ENCODE measurements at regions not wholly inside any gene's neighbourhood (a gene's known extent, or its start where the extent isn't known, plus 50 kb on each side); places are given as distances from the start of the nearest gene placed in this dataset.
A peak's percentile ranks its signal among the peaks of the same experiment; 100 is the strongest.
"Not testable (repeated sequence)": the region's sequence is repeated elsewhere in the genome, so short reads cannot be mapped to it uniquely, and the experiment has no call there.

- peak; percentile 89 for DNase-seq
These were observed 53.6 kb downstream of the ARF6 start for GRCh38 chr14:49946320-49947141.

- no peak for DNase-seq
These were observed 54.6 kb downstream of the ARF6 start for GRCh38 chr14:49947506-49947905.

GRCh38 chr14:49950275-49951228, 57.7 kb downstream of the ARF6 start:
- DNase-seq = no peak

- DNase-seq = no peak
These were observed 58.3 kb downstream of the ARF6 start for GRCh38 chr14:49951229-49951607.

- no peak for DNase-seq
These were observed 58.9 kb downstream of the ARF6 start for GRCh38 chr14:49951691-49952345.

- DNase-seq = no peak
These were observed 60.3 kb downstream of the ARF6 start for GRCh38 chr14:49953196-49953595.

- no peak for DNase-seq
These were observed 61.3 kb downstream of the ARF6 start for GRCh38 chr14:49954171-49954631.

- no peak for DNase-seq
These were observed 62.1 kb downstream of the ARF6 start for GRCh38 chr14:49955024-49955423.

- DNase-seq = no peak
These were observed 64.4 kb downstream of the ARF6 start for GRCh38 chr14:49957089-49957852.

GRCh38 chr14:49959822-49960408, 67.0 kb downstream of the ARF6 start:
- DNase-seq = no peak

- DNase-seq = no peak
These were observed 67.6 kb downstream of the ARF6 start for GRCh38 chr14:49960453-49960852.

GRCh38 chr14:49961270-49962222, 68.7 kb downstream of the ARF6 start:
- DNase-seq = no peak

GRCh38 chr14:49962621-49963020, 69.7 kb downstream of the ARF6 start:
- no peak for DNase-seq

- DNase-seq = not testable (repeated sequence)
These were observed 72.3 kb downstream of the ARF6 start for GRCh38 chr14:49965068-49965651.

- no peak for DNase-seq
These were observed 73.5 kb downstream of the ARF6 start for GRCh38 chr14:49966304-49966809.

- DNase-seq = no peak
These were observed 74.2 kb downstream of the ARF6 start for GRCh38 chr14:49966971-49967630.

- no peak for DNase-seq
These were observed 77.1 kb downstream of the ARF6 start for GRCh38 chr14:49969961-49970360.

GRCh38 chr14:49970474-49971147, 77.7 kb downstream of the ARF6 start:
- DNase-seq = no peak

Measured in NCI-H446 treated with DMSO at 0.1 percent for 48 hours (cell line).